Vagina (tissue), 2 donors: ENCODE measurements at regions not wholly inside any gene's neighbourhood (a gene's known extent, or its start where the extent isn't known, plus 50 kb on each side); places are given as distances from the start of the nearest gene placed in this dataset.

Experiments
- CTCF ChIP-seq, 3 experiments: fragments of 450-650 bp in 2 of 3; fragments of 200-600 bp in 1 of 3; sonication (generic) in 1 of 3; IDR thresholded peaks; one replicate each; pipeline ENCODE4 v1.5.1; 2017 to 2019; ENCODE audit warnings: antibody characterized with exemption in 3 of 3, mild to moderate bottlenecking in 2 of 3, moderate library complexity in 2 of 3
- POLR2A ChIP-seq, 2 donors: fragments of 450-650 bp; IDR thresholded peaks; one replicate each; pipeline ENCODE4 v1.6.1; 2017; ENCODE audit warnings: antibody characterized with exemption in 2 of 2, mild to moderate bottlenecking in 2 of 2, moderate library complexity in 2 of 2
- POLR2AphosphoS5 ChIP-seq, 2 donors: sonication (generic); formaldehyde crosslinking; IDR thresholded peaks; one replicate each; pipeline ENCODE4 v1.9.0; 2017; ENCODE audit warnings: antibody characterized with exemption in 2 of 2, mild to moderate bottlenecking in 2 of 2, low read depth in 1 of 2; ENCODE audit not compliant: insufficient read depth in 1 of 2

- TF ChIP-seq CTCF (IDR thresholded peaks at IDR 0.05), result no peak
- no peak for TF ChIP-seq POLR2A (IDR thresholded peaks at IDR 0.05)
- TF ChIP-seq POLR2AphosphoS5 (IDR thresholded peaks at IDR 0.05; ENCODE audit: insufficient read depth in 1 of 2, low read depth in 1 of 2), result no peak
Observed at GRCh38 chr4:23291139-23291538, 598.4 kb downstream of the GBA3 start.
